HEK293T (cell line): ENCODE measurements at regions not wholly inside any gene's neighbourhood (a gene's known extent, or its start where the extent isn't known, plus 50 kb on each side); places are given as distances from the start of the nearest gene placed in this dataset.

Experiments
- FOXM1 ChIP-seq: fragments of 450-650 bp; IDR thresholded peaks from 2 replicates; pipeline ENCODE4 v1.6.1; 2017; ENCODE audit warnings: mild to moderate bottlenecking, borderline replicate concordance
- PKNOX1 ChIP-seq: fragments of 450-650 bp; IDR thresholded peaks from 2 replicates; pipeline ENCODE4 v1.6.1; 2016
- SUZ12 ChIP-seq: fragments of 450-650 bp; IDR thresholded peaks from 2 replicates; pipeline ENCODE4 v1.6.1; 2016; ENCODE audit warnings: mild to moderate bottlenecking

GRCh38 chr5:157934600-157934999 is 75.7 kb upstream of the CLINT1 start:
- TF ChIP-seq FOXM1 (no peak), PKNOX1 (no peak), SUZ12 (no peak)
